ENCODE measurements at regions not wholly inside any gene's neighbourhood (a gene's known extent, or its start where the extent isn't known, plus 50 kb on each side); places are given as distances from the start of the nearest gene placed in this dataset.
"Not testable (repeated sequence)": the region's sequence is repeated elsewhere in the genome, so short reads cannot be mapped to it uniquely, and the experiment has no call there.

DNA sequence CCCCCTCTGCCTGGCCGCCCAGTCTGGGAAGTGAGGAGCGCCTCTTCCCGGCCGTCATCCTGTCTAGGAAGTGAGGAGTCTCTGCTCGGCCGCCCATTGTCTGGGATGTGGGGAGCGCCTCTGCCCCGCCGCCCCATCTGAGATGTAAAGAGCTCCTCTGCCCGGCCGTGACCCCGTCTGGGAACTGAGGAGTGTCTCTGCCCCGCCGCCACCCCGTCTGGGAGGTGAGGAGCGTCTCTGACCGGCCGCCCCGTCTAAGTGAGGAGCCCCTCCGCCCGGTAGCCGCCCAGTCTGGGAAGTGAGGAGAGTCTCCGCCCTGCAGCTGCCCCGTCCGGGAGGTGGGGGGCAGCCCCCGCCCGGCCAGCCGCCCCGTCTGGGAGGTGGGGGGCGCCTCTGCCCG lies 228.9 kb downstream of the RPIA start:
- DNase-seq (ENCODE audit: low read depth in 2 of 2): not testable (repeated sequence)

DNA sequence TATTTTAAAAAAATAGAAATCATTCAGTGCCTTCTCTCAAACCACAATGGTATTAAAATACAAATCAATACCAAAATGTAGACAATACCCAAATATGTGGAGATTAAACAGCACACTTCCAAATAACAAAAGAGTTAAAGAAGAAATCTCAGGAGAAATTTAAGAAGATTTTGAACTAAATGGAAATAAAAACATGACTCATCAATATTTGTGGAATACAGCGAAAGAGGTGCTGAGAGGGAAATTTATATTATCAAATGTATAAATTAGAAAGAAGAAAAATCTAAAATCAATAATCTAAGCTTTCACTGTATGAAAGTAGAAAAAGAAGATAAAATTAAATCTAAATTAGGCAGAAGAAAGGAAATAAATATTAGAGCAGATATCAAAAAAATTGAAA lies 233.1 kb downstream of the RPIA start:
- no peak for DNase-seq (ENCODE audit: low read depth in 2 of 2)

DNA sequence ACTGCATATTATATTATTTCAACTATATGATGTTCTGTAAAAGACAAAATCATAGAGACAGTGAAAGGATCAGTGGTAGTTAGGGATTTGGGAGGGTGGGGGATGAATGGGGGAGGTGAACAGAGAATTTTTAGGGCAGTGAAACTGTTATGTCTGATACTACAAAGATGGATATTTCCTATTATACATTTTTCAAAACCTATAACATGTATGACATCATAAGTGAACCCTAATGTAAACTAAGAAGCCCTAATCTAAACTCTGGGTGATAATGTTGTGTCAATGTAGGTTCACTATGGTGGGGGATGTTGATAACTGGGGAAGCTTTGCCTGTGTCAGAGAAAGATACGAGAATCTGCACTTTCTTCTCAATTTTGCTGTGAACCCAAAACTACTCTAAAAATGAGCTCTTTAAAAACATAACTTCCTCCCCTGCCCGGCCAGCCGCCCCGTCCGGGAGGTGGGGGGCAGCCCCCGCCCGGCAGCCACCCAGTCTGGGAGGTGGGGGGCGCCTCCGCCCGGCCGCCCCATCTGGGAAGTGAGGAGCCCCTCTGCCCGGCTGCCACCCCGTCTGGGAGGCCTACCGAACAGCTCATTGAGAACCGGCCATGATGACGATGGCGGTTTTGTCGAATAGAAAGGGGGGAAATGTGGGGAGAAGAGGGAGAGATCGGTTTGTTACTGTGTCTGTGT lies 234.4 kb downstream of the RPIA start:
- DNase-seq (ENCODE audit: low read depth in 2 of 2): no peak

GRCh38 chr2:88927128-88927527 lies 235.7 kb downstream of the RPIA start:
- no peak for DNase-seq (ENCODE audit: low read depth in 2 of 2)

- no peak for DNase-seq (ENCODE audit: low read depth in 2 of 2)
These were observed 239.2 kb downstream of the RPIA start for GRCh38 chr2:88930659-88931058.

DNA sequence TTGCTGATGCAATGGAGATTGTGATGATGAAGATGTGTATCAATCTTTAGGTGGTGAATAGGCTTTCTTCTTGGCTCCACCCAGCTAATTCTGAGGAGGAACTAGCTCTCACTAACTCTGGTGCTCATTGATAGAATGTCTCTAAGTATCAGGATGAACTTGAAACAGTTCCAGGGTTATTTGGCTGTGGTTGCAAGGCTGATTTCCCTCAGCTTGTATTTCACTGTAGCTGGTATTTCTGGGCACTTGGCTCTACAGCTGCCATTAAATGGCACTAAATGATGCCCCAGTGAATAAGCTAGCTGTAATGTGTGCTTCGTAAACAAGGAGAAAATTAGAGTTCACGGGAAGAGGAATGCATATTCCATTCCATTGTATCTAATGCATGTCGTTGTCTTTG lies 241.2 kb downstream of the RPIA start:
- DNase-seq (ENCODE audit: low read depth in 2 of 2): no peak

DNA sequence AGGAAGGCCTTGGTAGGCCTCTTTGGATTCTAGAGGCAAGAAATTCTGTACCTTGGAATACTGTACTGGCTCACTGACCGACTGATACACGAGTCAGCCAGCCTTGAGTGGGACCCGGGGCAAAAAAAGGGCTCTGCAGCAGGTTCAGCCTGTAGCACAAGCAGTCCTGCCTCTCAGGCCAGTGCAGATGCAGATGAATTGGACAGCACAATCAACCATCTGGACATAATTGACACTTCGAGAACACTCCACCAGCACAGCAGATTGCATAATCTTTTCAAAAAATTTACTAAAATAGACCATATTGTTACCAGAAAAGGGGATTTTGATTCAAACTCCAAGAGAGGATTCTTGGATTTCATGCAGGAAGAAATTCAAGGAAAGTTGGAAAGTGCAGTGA lies 241.6 kb downstream of the RPIA start:
- no peak for DNase-seq (ENCODE audit: low read depth in 2 of 2)

GRCh38 chr2:88933980-88934379 lies 242.5 kb downstream of the RPIA start:
- DNase-seq (ENCODE audit: low read depth in 2 of 2): peak; percentile 16 to 25

GRCh38 chr2:88941178-88941577 lies 249.7 kb downstream of the RPIA start:
- peak in 1 of 2 donors; percentile 37 for DNase-seq (ENCODE audit: low read depth in 2 of 2)

- no peak for DNase-seq (ENCODE audit: low read depth in 2 of 2)
These were observed 251.3 kb downstream of the RPIA start for GRCh38 chr2:88942798-88943197.

DNA sequence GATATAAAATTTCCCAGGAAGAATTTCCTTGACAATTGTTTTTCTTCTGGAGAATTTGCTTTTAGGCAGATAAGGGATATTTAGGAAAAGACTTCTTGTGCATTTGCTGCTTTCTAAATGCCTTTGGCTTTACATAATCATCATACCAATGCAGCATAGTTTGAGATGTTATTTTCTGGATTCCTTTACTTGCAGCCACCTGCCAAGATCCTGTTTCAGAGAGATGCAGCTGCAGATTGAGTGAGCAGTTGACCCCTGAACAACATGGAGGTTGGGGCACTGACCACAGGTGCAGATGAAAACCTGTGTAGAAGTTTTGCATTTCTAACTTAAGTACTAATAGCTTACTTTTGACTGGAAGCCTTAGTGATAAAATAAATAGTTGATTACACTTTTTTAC lies 257.9 kb downstream of the RPIA start:
- DNase-seq (ENCODE audit: low read depth in 2 of 2): no peak

DNA sequence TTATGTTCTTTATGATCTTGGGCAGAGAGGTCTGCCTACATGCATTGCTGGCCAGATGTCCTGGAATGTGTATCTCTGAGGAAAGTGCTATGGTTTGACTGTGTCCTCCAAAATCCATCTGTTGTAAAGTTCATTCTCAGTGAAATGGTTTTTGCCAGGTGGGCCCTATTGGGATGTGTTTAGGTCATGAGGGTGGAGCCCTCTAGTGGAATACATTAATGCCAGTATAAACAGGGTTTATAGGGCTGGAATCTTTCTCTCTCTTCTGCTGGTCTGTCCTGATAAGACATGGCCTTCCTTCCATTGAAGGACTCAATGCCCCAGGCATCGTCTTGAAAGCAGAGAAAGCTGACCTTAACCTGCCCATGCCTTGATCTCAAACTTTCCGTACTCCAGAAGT lies 258.5 kb downstream of the RPIA start:
- peak; percentile 10 to 25 for DNase-seq (ENCODE audit: low read depth in 2 of 2)

DNA sequence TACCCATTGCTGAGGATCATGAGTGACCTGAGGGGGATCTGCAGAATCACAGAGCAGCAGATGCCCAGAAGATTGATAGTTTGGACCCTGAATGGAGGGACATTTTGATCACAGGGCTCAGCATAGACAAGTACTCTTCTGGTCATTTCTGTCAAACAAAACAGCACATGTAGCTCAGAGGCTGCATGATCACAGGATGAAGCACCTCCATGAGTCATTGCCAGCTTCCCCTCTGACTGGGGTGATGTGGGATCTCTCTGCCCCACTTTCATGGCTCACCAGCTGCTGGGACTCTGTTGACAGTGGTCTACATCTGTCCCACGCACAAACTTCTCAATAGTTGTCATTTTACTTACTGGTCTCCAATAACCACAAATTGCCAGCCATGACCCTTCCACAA lies 264.1 kb downstream of the RPIA start:
- DNase-seq (ENCODE audit: low read depth in 2 of 2): no peak

GRCh38 chr2:88959480-88960204 lies 268.2 kb downstream of the RPIA start:
- DNase-seq (ENCODE audit: low read depth in 2 of 2): peak in 1 of 2 donors; percentile 10

GRCh38 chr2:88961323-88961722 lies 269.9 kb downstream of the RPIA start:
- not testable (repeated sequence) for DNase-seq (ENCODE audit: low read depth in 2 of 2)

DNA sequence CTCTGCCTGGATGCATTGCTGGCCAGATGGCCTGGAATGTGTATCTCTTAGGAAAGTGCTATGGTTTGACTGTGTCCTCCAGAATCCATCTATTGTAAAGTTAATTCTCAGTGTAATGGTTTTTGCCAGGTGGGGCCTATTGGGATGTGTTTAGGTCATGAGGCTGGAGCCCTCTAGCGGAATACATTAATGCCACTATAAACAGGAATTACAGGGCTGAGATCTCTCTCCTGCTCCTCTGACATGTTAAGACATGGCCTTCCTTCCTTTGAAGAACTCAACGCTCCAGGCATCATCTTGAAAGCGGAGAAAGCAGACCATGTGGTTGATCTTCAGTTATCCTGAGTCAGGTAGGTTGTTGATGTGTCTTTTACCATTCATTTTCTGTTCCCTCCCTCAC lies 276.4 kb downstream of the RPIA start:
- DNase-seq (ENCODE audit: low read depth in 2 of 2): no peak

GRCh38 chr2:88978011-88978410 lies 286.5 kb downstream of the RPIA start:
- not testable (repeated sequence) for DNase-seq (ENCODE audit: low read depth in 2 of 2)

DNA sequence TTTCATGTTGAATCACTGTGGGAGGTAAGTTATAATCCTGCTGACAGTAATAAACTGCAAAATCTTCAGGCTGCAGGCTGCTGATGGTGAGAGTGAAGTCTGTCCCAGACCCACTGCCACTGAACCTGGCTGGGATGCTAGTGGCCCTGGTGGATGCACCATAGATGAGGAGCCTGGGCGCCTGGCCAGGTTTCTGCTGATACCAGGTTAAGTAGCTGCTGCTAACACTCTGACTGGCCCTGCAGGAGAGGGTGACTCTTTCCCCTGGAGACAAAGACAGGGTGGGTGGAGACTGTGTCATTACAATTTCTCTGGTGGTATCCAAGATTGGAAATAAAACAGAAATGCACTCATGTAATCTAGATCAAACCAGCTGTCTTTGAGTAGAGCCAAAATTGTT lies 287.0 kb downstream of the RPIA start:
- not testable (repeated sequence) for DNase-seq (ENCODE audit: low read depth in 2 of 2)

- DNase-seq (ENCODE audit: low read depth in 2 of 2): not testable (repeated sequence)
These were observed 292.6 kb downstream of the RPIA start for GRCh38 chr2:88984079-88984478.

- not testable (repeated sequence) for DNase-seq (ENCODE audit: low read depth in 2 of 2)
These were observed 295.4 kb downstream of the RPIA start for GRCh38 chr2:88986721-88987330.

GRCh38 chr2:88988617-88989016 lies 297.1 kb downstream of the RPIA start:
- DNase-seq (ENCODE audit: low read depth in 2 of 2): not testable (repeated sequence)

DNA sequence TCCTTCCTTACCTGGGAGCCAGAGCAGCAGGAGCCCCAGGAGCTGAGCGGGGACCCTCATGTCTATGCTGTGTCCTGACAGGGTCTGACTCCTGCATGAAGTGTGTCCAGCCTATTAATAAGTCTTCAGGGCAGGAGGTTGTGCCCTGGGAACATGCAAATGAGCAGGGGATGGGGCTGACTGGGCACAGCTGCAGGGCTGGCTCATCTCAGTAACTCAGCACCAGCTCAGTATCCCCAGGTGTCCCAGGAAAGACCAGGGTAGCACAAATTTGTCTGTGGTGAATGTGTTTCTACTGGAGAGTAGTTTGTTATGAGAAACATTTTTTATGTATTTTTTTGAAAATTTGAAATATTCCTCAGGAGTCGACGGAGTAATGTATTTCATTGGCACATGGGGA lies 301.3 kb downstream of the RPIA start:
- DNase-seq (ENCODE audit: low read depth in 2 of 2): not testable (repeated sequence)

GRCh38 chr2:88994856-88995255 lies 303.4 kb downstream of the RPIA start:
- DNase-seq (ENCODE audit: low read depth in 2 of 2): not testable (repeated sequence)

All from dermis microvascular lymphatic vessel endothelial cell (primary cell).